Ovary (tissue), 7 donors: ENCODE measurements at regions not wholly inside any gene's neighbourhood (a gene's known extent, or its start where the extent isn't known, plus 50 kb on each side); places are given as distances from the start of the nearest gene placed in this dataset.

ENCODE experiments used
- DNase-seq, 5 donors: peaks; one replicate each; pipeline ENCODE4 v3.0.0-alpha.2; 2019 to 2020
- H3K27ac ChIP-seq, 2 donors: fragments of 200-600 bp; one replicate each; pipeline versions ENCODE4 v1.5.1 to v1.8.0; 2019 to 2022
- H3K27me3 ChIP-seq: fragments of 200-600 bp; one replicate; pipeline ENCODE4 v1.8.0; 2022
- H3K36me3 ChIP-seq: fragments of 200-600 bp; sonication (generic); one replicate; pipeline ENCODE4 v1.5.1; 2019
- H3K4me1 ChIP-seq: one replicate; pipeline ENCODE4 v1.8.1; 2013; ENCODE audit warnings: mild to moderate bottlenecking, moderate library complexity; ENCODE audit not compliant: insufficient read depth
- H3K4me3 ChIP-seq: fragments of 200-600 bp; sonication (generic); one replicate; pipeline ENCODE4 v1.5.1; 2017
- H3K9me3 ChIP-seq, 2 donors: fragments of 200-600 bp in 1 of 2; sonication (generic) in 1 of 2; one replicate each; pipeline versions ENCODE4 v1.5.1 to v1.8.1; 2013 to 2019; ENCODE audit warnings: mild to moderate bottlenecking in 1 of 2, moderate library complexity in 1 of 2
- EP300 ChIP-seq: sonication (generic); formaldehyde crosslinking; IDR thresholded peaks from one replicate; pipeline ENCODE4 v1.6.1; 2017; ENCODE audit warnings: antibody characterized with exemption
- POLR2A ChIP-seq: fragments of 450-650 bp; IDR thresholded peaks from one replicate; pipeline ENCODE4 v1.6.1; 2017; ENCODE audit warnings: antibody characterized with exemption, mild to moderate bottlenecking, moderate library complexity
- WGBS, 3 donors: extraction: QIAGEN DNeasy Blood & Tissue Kit in 1 of 3; methylation state at CpG; one replicate each; pipeline versions ENCODE4 v1.1.5 to v1.1.7; 2013 to 2017; 5-methylcytosine and 5-hydroxymethylcytosine counted together
- intact Hi-C, 4 donors: fragments of 100-400 bp; cut with DNase I; formaldehyde crosslinking; loops; one replicate each; pipeline versions ENCODE4 v1.11.0 to v1.15.1; 2022 to 2023
- TF ChIP-seq, protein P1 (sequence below), 3 donors: fragments of 450-650 bp in 2 of 3; fragments of 200-600 bp in 1 of 3; IDR thresholded peaks; one replicate each; pipeline versions ENCODE4 v1.5.1 to v1.8.0; 2016 to 2022; ENCODE audit warnings: antibody characterized with exemption in 3 of 3, mild to moderate bottlenecking in 1 of 3
- donor health status: DM: no; HTN: no; CAD: no; lungs with moderate emphysema.
- donor health status: DM: no; HTN: no; CAD: no.
- donor health status: Bipolar disorder and iron deficiency.
- donor health status: DM: no; HTN: no; CAD: no.
- donor health status: DM: yes; HTN: yes; CAD: no.

DNA sequence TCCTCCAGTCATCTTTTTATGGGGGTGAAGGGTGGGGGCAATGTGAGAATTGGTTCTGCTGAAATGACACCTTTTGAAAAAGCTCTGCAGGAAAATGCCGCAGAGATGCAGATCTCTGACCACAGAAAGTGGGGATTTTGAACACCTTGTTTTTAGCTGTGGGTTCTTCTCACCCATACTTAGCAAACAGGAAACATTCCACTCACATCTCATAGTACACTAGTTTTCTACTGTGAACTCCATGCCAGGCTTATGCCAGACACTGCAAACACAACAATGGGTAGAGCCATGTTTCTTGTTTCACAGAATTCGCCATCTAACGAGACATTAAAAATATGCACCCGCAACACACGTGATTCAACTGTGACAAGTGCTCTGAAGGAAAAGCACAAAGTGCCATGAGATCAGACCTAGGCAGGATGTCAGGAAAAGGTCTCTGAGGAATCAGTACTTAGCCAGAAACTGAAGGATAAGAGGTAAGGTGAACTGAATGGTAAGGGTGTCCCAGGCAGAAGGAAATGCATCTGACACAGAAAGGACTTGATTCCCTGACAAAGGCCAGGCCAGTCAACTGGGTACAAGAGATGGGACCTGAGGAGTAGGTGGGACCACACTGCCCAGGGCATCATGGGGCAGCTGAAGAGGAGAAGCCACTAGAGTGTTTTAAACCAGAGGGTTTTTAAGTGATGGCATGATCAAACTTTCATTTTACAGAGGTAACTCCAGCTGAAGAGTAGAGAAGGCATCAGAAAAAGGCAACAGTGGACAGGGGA is 83.8 kb upstream of the JAK1 start:
- Histone ChIP-seq H3K9me3 (no peaks in the 10 kb centered on the region), H3K27ac (no peak overlapping the region), H3K4me1 (peaks cover 3% of the 10 kb centered on the region), H3K36me3 (no peaks in the 10 kb centered on the region), H3K4me3 (no peak overlapping the region), H3K27me3 (no peaks in the 10 kb centered on the region)
- no peak for DNase-seq
- TF ChIP-seq, protein P1, sequence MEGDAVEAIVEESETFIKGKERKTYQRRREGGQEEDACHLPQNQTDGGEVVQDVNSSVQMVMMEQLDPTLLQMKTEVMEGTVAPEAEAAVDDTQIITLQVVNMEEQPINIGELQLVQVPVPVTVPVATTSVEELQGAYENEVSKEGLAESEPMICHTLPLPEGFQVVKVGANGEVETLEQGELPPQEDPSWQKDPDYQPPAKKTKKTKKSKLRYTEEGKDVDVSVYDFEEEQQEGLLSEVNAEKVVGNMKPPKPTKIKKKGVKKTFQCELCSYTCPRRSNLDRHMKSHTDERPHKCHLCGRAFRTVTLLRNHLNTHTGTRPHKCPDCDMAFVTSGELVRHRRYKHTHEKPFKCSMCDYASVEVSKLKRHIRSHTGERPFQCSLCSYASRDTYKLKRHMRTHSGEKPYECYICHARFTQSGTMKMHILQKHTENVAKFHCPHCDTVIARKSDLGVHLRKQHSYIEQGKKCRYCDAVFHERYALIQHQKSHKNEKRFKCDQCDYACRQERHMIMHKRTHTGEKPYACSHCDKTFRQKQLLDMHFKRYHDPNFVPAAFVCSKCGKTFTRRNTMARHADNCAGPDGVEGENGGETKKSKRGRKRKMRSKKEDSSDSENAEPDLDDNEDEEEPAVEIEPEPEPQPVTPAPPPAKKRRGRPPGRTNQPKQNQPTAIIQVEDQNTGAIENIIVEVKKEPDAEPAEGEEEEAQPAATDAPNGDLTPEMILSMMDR (IDR thresholded peaks at IDR 0.05), result no peak
- TF ChIP-seq POLR2A, result no peak
- no peak for TF ChIP-seq EP300
- WGBS, 3 donors, result 91 to 94% (median 93%) methylated on average over 5 of the region's 5 CpGs
- intact Hi-C loops, result no loop called here

DNA sequence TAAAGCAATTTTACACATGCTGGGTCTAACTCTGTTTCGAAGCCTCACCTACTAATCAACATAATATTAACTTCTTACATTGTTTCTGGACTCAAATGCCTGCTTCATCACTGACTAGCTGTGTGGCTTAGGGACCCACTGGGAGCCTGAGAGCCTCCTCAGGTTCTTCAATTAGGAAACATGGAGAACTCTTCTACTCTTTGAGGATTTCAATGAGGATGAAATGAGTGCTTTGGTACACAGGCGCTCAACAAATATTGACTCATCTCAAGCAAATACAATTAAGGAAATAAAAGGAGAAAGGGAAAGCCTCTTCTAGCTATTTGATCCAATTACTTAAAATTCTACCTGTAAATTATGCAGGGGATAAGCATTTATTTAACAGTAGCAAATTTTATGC is 84.4 kb upstream of the JAK1 start:
- WGBS, 3 donors, result 97 to 99% (median 98%) methylated on average over 2 of the region's 2 CpGs
- TF ChIP-seq EP300, result no peak
- TF ChIP-seq POLR2A, result no peak
- TF ChIP-seq, protein P1 (IDR thresholded peaks at IDR 0.05), result no peak
- Histone ChIP-seq H3K4me3 (no peak overlapping the region), H3K27ac (no peak overlapping the region), H3K36me3 (no peaks in the 10 kb centered on the region), H3K27me3 (no peaks in the 10 kb centered on the region), H3K9me3 (no peaks in the 10 kb centered on the region), H3K4me1 (peaks cover 3% of the 10 kb centered on the region)
- intact Hi-C loops, result no loop called here
- no peak for DNase-seq

DNA sequence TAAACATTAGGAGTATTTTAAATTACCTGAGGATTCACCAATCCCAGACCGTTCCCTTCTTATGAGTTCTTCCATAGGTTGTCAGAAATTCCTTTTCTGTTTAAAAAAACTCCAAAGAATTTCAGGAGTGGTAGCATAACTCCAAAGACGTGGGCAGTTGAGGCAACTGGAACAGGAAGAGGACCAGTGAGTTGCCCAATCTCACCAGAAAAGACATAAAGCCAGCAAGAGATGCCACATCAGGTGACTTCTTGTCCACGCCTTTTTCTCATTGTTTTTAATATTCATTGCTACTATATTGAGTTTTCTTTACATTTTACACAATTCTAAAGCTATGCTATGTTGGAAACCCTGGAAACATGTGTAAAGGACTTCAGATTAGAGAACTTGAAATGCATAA is 88.1 kb upstream of the JAK1 start:
- WGBS, 3 donors, result 86 to 92% (median 90%) methylated on average over 3 of the region's 3 CpGs
- no peak for DNase-seq
- Histone ChIP-seq H3K9me3 (no peaks in the 10 kb centered on the region), H3K36me3 (no peaks in the 10 kb centered on the region), H3K27me3 (no peaks in the 10 kb centered on the region), H3K4me3 (no peak overlapping the region), H3K27ac (no peak overlapping the region), H3K4me1 (no peaks in the 10 kb centered on the region)
- TF ChIP-seq, protein P1 (IDR thresholded peaks at IDR 0.05), result no peak
- TF ChIP-seq EP300, result no peak
- intact Hi-C loops, result no loop called here

DNA sequence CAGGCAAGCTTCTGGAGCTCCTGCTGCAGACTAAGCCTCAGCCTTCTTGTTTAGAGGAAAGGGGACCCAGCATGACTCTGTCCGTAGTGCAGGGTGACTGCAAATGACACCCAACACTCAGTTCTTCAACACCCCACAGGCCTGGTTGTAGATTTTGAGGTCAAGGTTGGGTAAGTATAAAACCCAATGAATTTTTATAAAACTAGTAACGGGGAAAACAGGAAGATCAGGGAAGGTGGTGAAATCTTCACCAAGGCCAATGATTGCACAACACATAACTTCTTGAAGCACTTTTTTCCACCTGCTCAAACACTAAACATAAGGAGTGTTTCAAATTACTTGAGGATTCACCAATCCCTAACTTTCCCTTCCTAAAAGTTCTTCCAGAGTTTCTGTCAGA is 89.4 kb upstream of the JAK1 start:
- DNase-seq, result peak in 1 of 5 donors; percentile 36
- Histone ChIP-seq H3K4me1 (no peaks in the 10 kb centered on the region), H3K9me3 (no peaks in the 10 kb centered on the region), H3K27me3 (no peaks in the 10 kb centered on the region), H3K36me3 (no peaks in the 10 kb centered on the region), H3K4me3 (no peak overlapping the region), H3K27ac (no peak overlapping the region)
- TF ChIP-seq, protein P1 (IDR thresholded peaks at IDR 0.05), result no peak
- TF ChIP-seq EP300, result no peak
- no peak for TF ChIP-seq POLR2A
- 69 to 76% (median 70%) methylated on average over 2 of the region's 2 CpGs for WGBS, 3 donors
- intact Hi-C loops, result no loop called here
